IPS-15b (cell line): ENCODE measurements at regions not wholly inside any gene's neighbourhood (a gene's known extent, or its start where the extent isn't known, plus 50 kb on each side); places are given as distances from the start of the nearest gene placed in this dataset.

ENCODE experiments used
- H3K27me3 ChIP-seq: one replicate; pipeline ENCODE4 v1.6.1; 2013; ENCODE audit warnings: low read length; ENCODE audit not compliant: control insufficient read depth, insufficient read depth
- H3K36me3 ChIP-seq: one replicate; pipeline ENCODE4 v1.6.1; 2013; ENCODE audit warnings: low read length; ENCODE audit not compliant: control insufficient read depth, insufficient read depth
- H3K4me1 ChIP-seq: one replicate; pipeline ENCODE4 v1.6.1; 2013; ENCODE audit warnings: mild to moderate bottlenecking, low read length; ENCODE audit not compliant: control insufficient read depth, insufficient read depth
- H3K4me3 ChIP-seq: one replicate; pipeline ENCODE4 v1.5.1; 2013; ENCODE audit warnings: low read depth, low read length
- H3K9ac ChIP-seq: one replicate; pipeline ENCODE4 v1.6.1; 2013; ENCODE audit warnings: low read depth, mild to moderate bottlenecking, low read length
- H3K9me3 ChIP-seq: one replicate; pipeline ENCODE4 v1.6.1; 2013; ENCODE audit warnings: mild to moderate bottlenecking, low read length; ENCODE audit not compliant: control insufficient read depth, insufficient read depth

DNA sequence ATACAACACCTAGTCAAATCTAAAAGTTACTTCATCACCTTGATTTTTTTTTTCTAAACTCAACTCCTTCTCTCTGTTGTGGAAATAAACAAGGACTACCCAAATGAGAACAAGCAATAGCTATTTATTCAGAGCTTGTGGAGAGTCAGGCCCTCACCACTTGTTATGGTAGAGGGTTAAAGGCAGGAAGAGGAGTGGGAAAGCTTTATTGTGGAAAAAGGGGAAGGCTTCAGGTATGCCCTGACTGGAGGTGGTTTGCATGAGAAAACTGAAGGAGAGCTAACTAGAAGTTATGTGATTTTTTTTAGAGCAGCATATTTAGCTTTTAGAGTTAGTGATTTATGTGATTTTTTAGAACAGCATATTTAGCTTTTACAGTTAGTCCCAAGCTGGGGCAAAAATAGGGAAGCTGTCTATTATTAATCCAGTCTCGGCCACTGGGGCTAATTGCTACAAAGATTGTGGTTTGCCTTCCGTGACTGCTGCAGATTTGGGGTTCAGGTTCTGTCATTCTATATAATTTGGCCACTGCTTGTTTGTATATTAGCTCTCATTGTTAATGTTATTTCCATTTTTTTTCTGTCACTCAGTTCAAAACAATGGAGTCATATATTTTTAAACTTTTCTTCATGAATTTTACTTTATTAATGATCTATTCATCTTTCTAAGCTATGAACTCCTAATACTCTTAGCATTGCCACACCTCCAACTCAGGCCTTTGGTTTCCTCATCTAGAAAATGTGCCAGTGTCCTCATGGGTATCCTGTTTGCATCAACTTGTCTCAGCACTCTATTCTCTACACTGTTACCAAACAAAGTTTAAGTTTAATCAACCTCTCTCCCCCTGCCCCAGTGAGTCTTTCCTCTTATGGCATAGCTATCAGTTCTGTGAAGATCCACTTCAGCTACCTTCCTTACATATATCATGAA, 713.0 kb downstream of the BRINP3 start:
- no peaks in the 10 kb centered on the region for H3K27me3 ChIP-seq

DNA sequence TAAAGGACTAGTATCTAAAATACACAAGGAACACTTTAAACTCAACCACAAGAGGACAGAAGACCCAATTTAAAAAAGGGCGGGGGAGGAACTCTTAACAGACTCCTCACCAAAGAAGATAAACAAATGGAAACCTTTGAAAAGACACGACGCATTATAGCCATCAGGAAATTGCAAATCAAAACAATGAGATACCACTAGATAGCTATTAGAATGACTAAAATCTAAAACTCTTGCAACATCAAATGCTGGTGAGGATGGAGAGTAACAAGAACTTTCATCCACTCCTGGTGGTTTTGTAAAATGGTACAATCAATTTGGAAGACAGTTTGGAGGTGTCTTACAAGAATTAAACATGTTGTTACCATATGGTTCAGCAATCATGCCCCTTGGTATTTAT, 708.2 kb downstream of the BRINP3 start:
- peaks cover 2% of the 10 kb centered on the region for H3K4me1 ChIP-seq
- no peaks in the 10 kb centered on the region for H3K9me3 ChIP-seq
- no peak overlapping the region for H3K9ac ChIP-seq
- H3K36me3 ChIP-seq = no peaks in the 10 kb centered on the region
- H3K4me3 ChIP-seq = no peak overlapping the region
- no peaks in the 10 kb centered on the region for H3K27me3 ChIP-seq

More for the DNA sequence above, 713.0 kb downstream of the BRINP3 start:
- Histone ChIP-seq H3K9ac (no peak overlapping the region), H3K4me3 (no peak overlapping the region), H3K4me1 (peaks cover 5% of the 10 kb centered on the region), H3K36me3 (no peaks in the 10 kb centered on the region), H3K9me3 (no peaks in the 10 kb centered on the region)

DNA sequence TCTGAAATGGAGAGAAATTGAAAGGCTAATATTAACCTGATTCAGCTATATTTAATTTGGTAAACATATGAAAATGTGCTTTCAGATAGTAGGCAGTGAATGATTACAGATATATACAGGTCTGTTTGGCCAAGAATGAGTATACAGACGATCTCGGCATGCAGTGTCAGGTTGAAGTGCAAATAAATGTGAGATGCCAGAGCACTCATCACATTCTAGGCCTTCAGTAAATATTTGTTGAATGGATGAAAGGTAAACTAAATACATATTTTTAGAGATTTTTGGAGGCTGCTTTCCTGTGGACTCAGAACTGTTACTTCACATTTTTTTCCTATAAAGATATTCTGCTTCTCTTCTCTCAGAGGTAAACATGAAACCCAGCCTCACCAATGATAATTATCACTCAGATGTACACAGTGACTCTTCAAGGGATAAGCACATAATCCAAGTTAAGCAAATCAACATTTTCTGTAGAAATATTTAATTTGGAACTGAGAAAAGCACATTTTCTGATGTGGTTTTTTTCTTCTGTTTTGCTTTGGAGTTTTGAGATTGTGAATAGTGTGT, 702.9 kb downstream of the BRINP3 start:
- H3K9ac ChIP-seq = no peak overlapping the region
- no peak overlapping the region for H3K4me3 ChIP-seq
- H3K9me3 ChIP-seq = no peaks in the 10 kb centered on the region
- H3K36me3 ChIP-seq = no peaks in the 10 kb centered on the region
- no peaks in the 10 kb centered on the region for H3K27me3 ChIP-seq
- no peaks in the 10 kb centered on the region for H3K4me1 ChIP-seq

DNA sequence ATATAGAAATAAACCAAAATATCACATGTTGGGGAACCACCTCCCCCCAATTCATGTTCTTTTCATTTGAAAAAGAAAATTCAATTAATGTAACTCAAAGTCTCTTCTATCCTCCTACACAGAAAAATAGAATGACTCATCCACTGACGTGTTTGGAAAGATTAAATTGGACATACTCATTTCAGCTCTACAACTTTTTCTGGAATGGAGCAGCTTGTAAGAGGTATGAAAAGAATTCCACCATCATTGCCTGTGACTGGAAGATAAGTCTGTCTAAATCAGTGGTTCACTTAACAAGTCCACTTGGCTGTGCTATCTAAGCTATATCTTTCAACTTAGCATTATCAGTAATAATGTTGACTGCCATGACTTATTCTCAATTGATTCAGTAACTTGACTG, 702.3 kb downstream of the BRINP3 start:
- Histone ChIP-seq H3K27me3 (no peaks in the 10 kb centered on the region), H3K9ac (no peak overlapping the region), H3K4me3 (no peak overlapping the region), H3K9me3 (no peaks in the 10 kb centered on the region), H3K36me3 (no peaks in the 10 kb centered on the region), H3K4me1 (no peaks in the 10 kb centered on the region)

DNA sequence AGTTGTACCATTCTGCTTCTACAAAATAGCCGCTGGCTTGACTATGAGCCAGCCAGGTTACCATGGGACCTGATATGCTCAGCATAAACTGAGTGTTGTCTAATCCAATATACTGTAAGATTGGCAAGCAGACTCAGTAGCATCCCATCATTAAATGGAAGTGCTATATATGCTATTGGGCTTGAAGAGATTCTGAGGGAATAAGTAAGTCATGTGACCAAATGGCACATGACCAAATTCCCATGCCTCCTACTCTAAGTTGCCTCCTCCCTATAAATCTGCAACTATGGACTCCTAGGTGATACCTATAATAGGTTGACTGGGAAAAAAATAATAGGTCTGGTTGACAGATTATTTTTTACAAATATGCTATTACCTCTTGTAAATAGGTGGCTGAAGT, 698.6 kb downstream of the BRINP3 start:
- Histone ChIP-seq H3K4me1 (no peaks in the 10 kb centered on the region), H3K4me3 (no peak overlapping the region), H3K9ac (no peak overlapping the region), H3K9me3 (no peaks in the 10 kb centered on the region), H3K36me3 (no peaks in the 10 kb centered on the region), H3K27me3 (no peaks in the 10 kb centered on the region)

DNA sequence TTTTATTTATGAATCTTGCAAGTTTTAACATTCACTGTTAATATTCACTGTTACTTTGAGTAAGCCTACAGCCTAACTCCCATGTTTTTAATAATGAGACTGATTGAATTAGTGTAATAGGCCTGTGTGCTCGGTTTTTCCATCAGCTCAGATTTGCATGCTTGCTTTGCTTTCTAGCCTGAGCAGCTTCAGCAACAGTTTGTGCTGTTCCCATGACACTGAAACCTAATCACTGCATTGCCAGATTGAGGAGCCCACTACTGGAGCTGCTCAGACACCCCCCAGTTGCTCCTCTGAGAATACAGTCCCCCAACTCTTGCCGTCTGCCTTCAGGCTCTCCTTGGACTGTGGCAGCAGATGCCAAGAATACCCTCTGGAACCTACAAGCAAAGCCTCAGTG, 695.4 kb downstream of the BRINP3 start:
- no peak overlapping the region for H3K4me3 ChIP-seq
- no peaks in the 10 kb centered on the region for H3K9me3 ChIP-seq
- H3K4me1 ChIP-seq = no peaks in the 10 kb centered on the region
- H3K27me3 ChIP-seq = no peaks in the 10 kb centered on the region
- H3K9ac ChIP-seq = no peak overlapping the region
- no peaks in the 10 kb centered on the region for H3K36me3 ChIP-seq

DNA sequence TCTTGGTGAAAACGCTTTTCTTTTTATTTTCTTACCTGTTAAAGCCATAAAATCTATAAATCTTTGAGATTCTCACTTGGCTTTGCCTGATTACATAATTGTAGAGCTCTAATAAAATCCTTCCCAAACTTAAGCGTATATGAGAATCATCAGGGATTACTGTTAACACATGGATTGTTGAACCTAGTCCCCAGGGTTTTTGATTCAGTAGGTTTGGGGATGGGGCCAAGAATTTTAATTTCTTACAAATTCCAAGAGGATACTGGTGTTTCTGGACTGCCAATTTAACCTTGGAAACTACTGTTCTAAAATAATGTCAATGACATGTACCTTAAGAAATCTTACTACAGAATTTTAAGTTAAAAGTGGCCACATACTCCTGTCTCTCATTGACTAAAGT, 694.2 kb downstream of the BRINP3 start:
- H3K9me3 ChIP-seq = no peaks in the 10 kb centered on the region
- no peak overlapping the region for H3K9ac ChIP-seq
- H3K4me1 ChIP-seq = no peaks in the 10 kb centered on the region
- no peaks in the 10 kb centered on the region for H3K27me3 ChIP-seq
- no peak overlapping the region for H3K4me3 ChIP-seq
- no peaks in the 10 kb centered on the region for H3K36me3 ChIP-seq

DNA sequence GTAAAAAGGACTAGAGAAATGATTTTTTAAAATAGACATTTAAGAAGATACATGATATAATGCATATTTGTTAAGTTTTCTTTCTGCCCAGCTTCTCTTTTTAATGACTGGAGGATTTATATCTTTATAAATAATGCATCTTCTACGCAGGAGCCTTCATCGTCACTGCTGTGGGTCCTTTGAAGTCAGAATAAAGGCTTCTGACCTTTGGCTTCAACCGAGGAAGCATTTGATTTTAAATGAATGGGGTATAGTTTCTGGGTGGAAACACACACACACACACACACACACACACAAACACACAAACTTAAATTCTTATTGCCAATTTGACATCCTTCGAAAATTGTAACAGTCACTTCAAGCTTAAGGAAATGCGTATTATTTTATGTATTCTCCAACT, 690.9 kb downstream of the BRINP3 start:
- no peaks in the 10 kb centered on the region for H3K36me3 ChIP-seq
- no peaks in the 10 kb centered on the region for H3K9me3 ChIP-seq
- H3K4me1 ChIP-seq = no peaks in the 10 kb centered on the region
- no peak overlapping the region for H3K9ac ChIP-seq
- no peak overlapping the region for H3K4me3 ChIP-seq
- H3K27me3 ChIP-seq = no peaks in the 10 kb centered on the region

DNA sequence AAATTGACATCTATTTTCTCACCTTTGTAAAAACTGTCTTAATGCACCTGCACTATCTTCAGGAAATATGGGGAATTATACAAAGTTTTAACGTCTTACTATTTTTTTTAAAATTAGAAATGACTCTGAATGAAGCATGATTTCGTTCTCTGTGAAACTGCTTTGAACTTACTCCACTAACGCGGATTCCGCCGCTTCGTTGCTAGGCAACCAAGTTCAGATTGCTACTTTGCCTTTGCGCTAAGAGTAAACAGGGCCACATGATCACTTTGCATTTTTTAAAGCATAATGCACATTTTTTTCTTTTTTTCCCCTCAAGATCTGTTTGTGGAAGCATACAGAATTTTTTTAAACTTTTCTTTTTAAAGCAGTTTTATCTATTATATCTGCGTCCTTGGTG, 690.5 kb downstream of the BRINP3 start:
- no peaks in the 10 kb centered on the region for H3K9me3 ChIP-seq
- H3K27me3 ChIP-seq = no peaks in the 10 kb centered on the region
- no peaks in the 10 kb centered on the region for H3K36me3 ChIP-seq

DNA sequence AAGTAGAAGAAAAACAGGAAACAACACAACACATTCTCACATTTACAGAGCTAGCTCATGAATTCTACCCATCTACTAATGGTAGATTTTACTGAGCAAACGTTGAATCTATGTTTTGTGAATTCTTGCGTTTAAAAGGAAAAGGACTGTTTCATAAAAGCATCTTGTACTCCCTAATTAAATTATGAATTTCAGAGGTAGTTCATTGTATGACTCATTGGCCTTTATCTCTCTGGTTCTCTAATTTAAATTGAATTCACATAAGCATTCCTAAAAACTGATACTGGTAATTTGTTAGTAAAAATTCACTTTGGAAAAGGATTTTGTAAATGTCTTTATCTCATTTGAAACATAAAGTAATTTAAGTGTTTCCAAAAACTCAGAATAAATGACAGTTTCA, 687.3 kb downstream of the BRINP3 start:
- no peaks in the 10 kb centered on the region for H3K36me3 ChIP-seq

More for the DNA sequence above, 690.5 kb downstream of the BRINP3 start:
- Histone ChIP-seq H3K4me1 (no peaks in the 10 kb centered on the region), H3K9ac (no peak overlapping the region), H3K4me3 (no peak overlapping the region)

DNA sequence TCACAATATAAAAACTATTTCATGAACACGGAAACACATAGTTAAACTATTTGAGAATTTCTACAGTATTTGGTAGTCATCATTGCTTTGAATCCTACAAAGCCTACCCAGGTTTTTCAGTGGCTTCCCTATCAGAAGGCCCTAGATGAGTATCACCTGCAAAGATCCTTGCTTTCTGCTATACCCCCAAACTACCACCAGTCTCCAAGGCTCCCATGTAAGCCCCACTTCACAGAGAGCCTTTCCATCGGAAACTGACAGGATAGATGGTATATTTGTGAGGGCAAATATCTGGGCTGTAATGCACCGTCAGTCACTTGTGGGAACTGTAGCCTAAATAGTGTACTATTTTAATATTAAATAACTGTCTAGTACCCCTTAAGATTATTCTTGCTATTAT, 674.3 kb downstream of the BRINP3 start:
- no peak overlapping the region for H3K9ac ChIP-seq
- H3K36me3 ChIP-seq = no peaks in the 10 kb centered on the region
- no peaks in the 10 kb centered on the region for H3K9me3 ChIP-seq
- H3K27me3 ChIP-seq = no peaks in the 10 kb centered on the region
- H3K4me3 ChIP-seq = no peak overlapping the region
- H3K4me1 ChIP-seq = no peaks in the 10 kb centered on the region

More for the DNA sequence above, 687.3 kb downstream of the BRINP3 start:
- no peaks in the 10 kb centered on the region for H3K9me3 ChIP-seq
- H3K4me1 ChIP-seq = no peaks in the 10 kb centered on the region
- no peak overlapping the region for H3K9ac ChIP-seq
- no peak overlapping the region for H3K4me3 ChIP-seq
- no peaks in the 10 kb centered on the region for H3K27me3 ChIP-seq

DNA sequence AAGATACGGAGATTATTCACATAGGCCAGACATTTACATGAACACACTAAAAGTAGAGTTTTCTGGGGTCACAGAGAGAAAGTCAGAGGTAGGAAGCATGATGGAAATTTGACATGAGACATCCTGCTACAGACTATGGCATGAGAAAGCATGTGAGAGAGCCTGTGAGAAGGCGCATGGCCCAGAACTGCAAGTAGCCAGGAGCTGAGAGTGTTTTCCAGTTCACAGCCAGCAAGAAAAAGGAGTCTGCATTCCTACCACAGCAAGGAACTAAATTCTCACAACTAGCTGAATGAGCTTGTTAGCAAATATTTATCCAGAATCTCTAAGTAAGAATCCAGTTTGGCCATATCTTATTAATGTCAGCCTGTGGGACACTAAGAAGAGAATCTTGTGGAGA, 673.3 kb downstream of the BRINP3 start:
- Histone ChIP-seq H3K36me3 (no peaks in the 10 kb centered on the region), H3K9ac (no peak overlapping the region), H3K27me3 (no peaks in the 10 kb centered on the region), H3K4me1 (no peaks in the 10 kb centered on the region), H3K9me3 (no peaks in the 10 kb centered on the region), H3K4me3 (no peak overlapping the region)
